HTERT RPE-1 (cell line): ENCODE measurements at regions not wholly inside any gene's neighbourhood (a gene's known extent, or its start where the extent isn't known, plus 50 kb on each side); places are given as distances from the start of the nearest gene placed in this dataset.

Experiments
- in situ Hi-C: fragments of 300-500 bp; cut with MboI; formaldehyde crosslinking; loops from 4 replicates; pipeline ENCODE4 v1.14.3; 2020; ENCODE audit warnings: low sequenced_read_pairs

DNA sequence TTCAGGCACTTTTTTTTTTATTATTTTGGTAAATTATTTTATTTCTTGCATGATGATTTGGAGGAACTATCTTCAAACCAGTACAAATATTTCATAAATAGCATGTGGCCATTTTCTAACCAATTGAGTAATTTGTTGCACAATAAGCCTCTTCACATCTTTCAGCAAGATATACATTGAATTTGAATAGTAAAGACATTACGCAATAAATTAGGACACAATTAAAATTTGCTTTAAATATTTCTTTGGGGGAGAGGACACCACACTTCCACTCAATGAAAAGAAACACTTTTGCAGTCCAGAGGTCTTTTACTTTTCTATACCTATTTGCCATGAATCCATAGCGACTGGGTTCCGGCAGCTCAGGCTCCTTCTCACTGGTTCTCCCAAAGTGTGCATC lies 762.6 kb upstream of the GOLIM4 start:
- in situ Hi-C loops = no loop called here

DNA sequence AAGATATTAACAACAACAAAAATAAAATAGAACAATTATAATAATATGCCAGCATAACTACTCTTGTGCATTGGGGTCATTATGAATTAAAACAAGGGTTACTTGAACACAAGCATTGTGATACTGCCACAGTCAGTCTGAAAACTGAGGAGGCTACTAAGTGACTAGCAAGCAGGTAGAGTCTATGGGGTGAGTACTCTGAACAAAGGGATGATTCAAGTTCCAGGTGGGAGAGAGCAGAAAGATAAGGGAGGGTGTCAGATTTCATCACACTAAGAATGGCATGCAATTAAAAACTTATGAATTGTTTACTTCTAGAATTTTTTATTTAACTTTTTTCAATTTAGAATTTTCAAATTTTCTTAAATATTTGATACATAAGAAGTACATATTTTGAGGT lies 754.4 kb upstream of the GOLIM4 start:
- in situ Hi-C loops = no loop called here

DNA sequence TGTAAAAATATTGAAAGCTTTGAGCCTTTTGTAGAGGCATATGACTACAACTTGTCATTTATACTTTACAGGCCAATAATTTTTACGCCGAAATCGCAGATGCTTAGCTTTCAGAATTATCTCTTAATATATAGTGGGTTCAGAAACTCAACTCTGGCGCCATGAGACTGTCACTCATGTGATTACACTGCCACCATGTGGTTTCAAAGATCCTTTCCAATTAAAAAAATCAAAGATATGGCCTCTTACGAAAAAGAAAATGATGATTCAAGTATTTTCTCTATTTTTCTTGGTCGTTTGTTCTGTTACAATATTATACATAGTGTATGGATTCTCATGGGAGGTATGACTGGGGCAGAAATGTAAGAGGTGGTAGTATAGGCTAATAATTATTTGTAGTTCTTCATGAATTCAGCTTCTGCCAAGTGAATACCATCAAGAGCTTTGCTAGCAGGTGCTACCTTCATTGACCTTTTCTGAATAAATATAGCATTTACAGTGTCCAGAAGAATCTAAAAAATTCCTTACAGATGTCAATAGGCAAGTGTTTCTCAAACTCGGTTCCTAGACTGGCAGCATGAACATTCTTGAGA lies 751.7 kb upstream of the GOLIM4 start:
- in situ Hi-C loops = loop anchor here (25.0 kb wide), 1 partner anchor 335 kb away; no protein-coding TSS in a partner anchor

DNA sequence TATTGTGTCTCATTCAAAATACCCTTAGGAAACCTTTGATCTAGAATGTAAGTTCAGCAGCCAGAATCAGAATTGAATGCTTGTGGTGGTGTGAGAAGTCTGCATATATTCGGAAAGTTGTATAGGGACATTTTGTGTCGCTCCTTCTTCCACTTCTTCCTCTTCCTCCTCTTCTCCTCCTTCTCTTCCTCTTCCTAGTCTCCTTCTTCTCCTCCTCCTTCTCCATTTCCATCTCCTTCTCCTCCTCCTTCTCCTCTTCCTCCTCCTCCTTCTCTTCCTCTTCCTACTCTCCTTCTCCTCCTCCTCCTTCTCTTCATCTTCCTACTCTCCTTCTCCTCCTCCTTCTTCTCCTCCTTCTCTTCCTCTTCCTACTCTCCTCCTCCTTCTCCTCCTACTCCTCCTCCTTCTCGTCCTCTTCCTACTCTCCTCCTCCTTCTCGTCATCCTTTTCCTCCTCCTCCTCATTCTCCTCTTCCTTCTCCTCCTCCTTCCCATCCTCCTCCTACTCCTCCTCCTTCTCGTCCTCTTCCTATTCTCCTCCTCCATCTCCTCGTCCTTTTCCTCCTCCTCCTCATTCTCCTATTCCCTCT lies 749.3 kb upstream of the GOLIM4 start:
- in situ Hi-C loops = loop anchor here (25.0 kb wide), 1 partner anchor 333 kb away; no protein-coding TSS in a partner anchor

DNA sequence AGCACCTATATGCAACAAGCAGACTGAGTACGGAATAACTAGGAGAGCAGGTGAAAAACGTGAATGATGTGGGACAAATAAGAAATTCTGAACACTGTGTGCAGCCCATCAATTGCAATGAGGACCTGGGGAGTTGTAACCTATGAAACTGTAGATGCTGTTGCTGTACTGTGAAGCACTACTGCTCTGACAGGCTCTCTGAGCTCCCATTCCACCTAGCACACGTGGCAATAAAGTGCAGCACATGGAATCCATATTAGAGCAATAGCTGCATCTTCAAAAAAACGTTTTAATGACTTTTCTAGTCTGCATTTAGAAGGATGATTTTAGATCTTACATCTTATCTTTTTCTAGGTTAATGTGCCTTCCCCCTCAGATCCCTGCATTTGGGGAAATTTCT lies 748.7 kb upstream of the GOLIM4 start:
- in situ Hi-C loops = loop anchor here (25.0 kb wide), 1 partner anchor 332 kb away; no protein-coding TSS in a partner anchor

DNA sequence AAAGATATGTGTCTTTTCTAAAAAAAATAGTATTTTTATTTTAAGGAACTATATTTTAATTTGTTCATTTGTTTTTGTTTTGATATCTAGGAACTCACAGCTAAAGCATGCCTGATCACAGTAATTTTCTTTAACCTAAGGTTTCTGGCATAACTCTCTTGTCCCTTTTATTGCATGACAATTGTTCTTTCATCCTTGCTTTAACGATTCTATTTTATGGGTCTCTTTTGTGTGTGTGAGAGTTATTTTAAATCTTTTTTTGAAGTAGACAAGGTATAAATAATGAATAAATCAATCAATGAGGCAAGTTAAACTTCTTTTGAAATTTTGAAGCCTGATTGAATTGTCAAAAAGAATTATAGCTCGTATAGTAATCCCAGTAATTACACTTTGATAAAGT lies 747.8 kb upstream of the GOLIM4 start:
- in situ Hi-C loops = loop anchor here (25.0 kb wide), 1 partner anchor 331 kb away; no protein-coding TSS in a partner anchor

DNA sequence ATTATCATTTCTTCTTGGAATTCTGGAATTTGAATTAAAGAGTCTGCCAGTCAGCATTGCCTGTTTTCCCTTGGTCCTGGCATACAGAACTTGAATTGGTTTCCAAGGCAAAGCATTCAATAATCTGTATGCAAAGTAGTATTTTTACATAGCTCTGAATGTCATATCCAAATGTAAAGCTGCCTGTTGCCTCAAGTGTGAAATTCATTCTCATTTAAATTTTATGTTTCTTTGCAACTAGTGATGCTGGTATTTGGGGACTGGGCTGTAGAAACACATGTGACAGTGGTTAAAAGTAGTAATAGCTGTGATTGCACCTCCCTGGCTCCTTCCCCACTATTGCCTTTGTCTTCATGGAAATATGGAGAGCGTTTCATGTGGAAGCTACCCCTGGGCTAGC lies 743.9 kb upstream of the GOLIM4 start:
- in situ Hi-C loops = loop anchor here (25.0 kb wide), 1 partner anchor 327 kb away; no protein-coding TSS in a partner anchor

DNA sequence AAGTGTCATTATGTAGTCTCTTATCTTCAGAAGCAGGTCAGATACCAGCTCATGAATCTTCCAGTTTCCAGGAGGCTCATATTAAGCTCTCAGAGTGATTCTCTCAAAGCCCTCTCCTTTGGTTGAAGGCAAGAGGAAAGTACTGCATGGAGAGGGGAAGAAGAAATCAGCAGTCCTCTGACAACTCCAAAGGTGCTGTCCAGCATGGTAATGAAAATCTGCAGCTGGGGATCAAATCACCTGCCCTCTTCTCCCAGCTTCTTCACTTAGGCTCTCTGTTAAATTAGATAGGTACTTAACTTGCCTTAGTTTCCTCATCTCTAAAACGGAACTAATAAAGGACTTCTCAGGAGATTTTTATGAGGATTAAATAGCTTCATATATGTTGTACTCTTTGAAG lies 738.8 kb upstream of the GOLIM4 start:
- in situ Hi-C loops = loop anchor here (25.0 kb wide), 1 partner anchor 322 kb away; no protein-coding TSS in a partner anchor

DNA sequence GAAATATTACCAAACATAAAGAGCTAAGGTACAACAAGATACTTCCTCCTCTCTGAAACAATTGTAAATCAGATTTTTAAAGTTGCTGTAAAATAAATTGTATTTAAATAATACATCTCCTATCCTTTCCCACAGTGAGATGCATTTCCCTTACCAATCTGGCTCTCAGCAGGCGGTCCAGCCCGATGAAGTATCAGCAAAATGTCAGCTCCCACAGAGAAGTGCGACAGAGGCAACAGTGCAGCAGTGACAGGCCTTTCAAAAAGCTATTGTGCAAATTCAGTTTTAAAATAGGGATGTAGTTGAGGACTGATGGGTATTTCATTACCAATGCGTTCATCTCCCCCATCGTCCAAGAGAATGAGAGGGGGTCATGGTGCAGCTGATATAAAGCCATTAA lies 733.2 kb upstream of the GOLIM4 start:
- in situ Hi-C loops = loop anchor here (25.0 kb wide), 1 partner anchor 317 kb away; no protein-coding TSS in a partner anchor

DNA sequence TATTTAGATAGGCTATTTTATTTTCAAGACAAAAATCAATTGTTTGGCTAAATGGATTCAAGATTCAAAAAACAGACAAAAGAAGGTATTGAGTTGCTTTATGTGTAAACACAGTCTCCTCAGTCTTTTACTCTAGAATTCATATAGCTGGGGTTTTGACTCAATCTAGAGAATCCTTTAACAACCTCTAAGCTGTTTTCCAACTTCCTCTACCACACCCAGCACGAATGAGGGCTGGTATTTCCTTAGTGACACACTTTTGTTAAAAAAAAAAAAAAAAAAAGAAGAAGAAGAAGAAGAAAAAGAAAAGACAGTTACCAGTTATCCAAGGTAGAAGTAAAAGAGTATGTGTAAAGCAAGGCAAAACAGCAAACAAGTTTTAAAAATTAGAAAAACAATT lies 732.8 kb upstream of the GOLIM4 start:
- in situ Hi-C loops = loop anchor here (25.0 kb wide), 1 partner anchor 316 kb away; no protein-coding TSS in a partner anchor

DNA sequence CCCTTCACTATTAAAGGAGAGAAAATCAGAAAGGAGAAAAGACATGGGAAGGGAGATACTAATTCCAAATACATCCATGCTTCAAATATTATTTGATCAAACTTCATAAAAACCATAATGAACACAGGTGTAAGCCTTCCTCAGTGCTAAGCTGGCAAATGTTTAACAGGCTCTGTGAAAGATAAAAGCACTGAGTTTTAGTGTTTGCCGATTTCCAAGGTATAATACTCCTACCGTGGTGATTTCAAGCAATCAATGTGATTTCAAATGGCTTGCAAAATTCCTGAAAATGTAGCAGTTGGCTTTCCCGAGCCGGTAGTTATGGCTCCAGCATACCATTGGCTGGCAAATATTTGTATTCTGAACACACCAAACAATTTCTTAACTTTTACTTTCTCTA lies 732.3 kb upstream of the GOLIM4 start:
- in situ Hi-C loops = loop anchor here (25.0 kb wide), 1 partner anchor 316 kb away; no protein-coding TSS in a partner anchor

DNA sequence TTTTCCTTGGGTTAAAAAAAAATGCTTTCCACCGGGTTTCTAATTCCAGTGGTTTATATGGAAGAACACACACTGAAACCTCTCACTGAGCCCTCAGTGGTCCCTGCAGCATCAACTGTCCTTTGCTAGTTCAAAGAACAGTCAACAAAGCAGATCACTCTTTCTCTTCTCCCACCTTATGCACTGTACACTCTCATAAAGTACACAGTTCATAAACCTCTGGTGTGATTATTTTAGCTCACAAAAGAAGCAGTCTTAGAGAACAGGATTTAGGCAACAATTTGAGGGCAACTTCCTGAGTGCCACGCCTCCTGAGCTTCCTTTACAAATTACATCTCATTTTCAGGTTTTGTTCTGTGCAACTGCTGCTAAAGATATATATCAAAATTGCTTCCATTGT lies 728.4 kb upstream of the GOLIM4 start:
- in situ Hi-C loops = no loop called here

DNA sequence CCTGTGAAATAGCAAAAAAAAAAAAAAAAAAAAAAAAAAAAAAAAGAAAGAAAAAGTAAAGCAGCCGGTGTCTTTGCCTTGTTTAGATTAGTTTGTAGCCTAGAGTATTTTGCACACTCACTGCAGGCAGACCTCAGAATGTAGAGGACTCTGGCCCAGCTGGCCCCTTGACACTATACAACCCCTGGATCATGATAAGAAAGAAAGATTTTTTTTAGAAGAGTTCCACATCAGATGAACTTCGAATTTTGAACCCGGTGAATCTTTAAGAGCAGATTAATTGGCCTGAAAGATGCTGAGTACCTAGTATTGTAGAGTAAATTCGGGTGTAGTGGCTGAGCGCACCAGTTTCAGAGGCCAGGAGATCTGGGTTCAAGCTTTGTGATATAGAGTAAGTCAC lies 727.7 kb upstream of the GOLIM4 start:
- in situ Hi-C loops = no loop called here

DNA sequence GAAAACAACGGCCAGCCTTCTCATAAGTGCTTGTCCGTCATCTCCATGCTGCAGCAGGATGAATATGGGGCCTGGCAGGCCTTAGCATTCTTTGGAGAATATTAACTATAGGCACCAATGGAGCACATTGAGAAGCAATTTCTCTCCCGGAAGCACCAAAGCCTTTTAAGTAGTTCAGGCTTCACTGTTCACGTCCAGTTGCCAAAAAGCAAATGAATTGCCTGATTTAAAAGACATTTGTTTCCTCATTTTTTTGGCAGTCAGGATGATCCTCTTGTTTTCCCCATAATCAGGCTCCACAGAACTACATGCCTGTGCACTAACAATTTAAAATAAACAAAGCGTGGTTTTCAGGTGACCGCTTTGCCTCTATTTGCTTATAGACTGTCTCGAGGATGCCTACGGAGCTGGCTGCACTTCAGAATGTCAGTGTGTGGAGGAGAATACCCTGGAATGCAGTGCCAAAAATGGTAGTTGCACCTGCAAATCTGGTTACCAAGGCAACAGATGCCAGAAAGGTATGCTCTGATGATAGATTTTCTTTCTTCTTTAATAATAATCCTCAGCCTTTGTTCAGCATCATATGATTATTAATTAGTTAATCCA lies 725.2 kb upstream of the GOLIM4 start:
- in situ Hi-C loops = no loop called here

DNA sequence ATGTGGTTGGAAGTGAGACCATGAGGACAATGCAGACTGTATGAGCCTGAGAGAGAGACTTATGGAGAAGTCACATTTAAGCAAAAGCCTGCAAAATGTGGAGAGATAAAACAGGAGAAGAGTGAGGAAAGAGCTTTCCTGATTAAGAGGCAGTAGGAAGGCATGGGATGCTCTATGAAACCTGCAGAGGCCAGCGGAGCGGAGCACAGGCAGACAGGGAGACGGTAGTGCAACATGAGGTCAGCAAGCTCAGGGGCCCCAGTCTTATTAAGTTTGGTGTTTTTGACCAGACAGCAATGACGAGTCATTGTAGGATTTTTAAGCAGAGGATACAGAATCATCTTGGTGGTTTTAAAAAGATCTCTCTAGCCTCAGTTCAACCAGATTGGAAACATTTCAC lies 721.5 kb upstream of the GOLIM4 start:
- in situ Hi-C loops = no loop called here

DNA sequence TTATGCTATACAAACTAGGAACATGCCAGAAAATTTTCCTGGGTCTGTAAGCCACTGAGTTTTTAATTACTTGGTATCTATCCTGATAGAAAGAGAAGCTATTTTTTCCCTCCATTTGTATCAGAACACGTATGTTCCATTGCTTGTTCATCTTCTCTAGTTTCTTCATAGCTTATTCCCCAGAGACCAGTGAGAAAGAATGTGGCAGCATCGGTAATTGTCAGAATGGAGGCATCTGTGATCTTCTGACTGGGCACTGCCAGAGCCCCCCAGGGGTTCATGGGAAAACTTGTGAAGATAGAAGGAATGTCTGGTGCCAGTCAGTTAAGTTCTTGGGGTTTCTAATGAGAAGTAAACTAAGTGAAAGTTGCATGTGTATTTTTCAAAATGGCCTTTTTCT lies 720.2 kb upstream of the GOLIM4 start:
- in situ Hi-C loops = no loop called here

DNA sequence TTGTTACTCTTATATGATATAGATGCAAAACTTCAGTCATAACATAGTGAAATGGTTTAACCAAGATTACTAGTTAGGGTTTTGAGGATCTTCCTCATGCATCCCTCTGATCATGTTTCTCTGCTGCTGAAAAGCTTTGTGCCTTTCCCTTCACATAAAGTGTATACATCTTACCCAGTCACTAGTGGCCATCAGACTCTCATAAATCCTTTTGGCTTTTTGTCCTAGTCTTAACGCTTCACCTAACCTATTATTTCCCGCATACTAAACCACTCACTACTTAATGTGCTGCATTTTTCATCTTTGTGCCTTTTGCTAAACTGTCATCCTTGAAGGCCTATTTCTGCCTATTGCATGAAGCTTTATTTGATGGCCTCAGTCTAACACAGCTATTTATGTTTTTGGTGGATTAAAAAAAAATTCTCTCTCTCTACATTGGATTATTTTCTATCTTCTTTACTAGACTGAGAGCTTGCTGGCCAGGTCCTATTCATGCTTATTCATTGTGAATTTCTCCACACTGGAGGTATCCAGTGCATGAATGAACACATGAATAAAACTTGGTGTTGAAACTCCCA lies 717.6 kb upstream of the GOLIM4 start:
- in situ Hi-C loops = no loop called here

DNA sequence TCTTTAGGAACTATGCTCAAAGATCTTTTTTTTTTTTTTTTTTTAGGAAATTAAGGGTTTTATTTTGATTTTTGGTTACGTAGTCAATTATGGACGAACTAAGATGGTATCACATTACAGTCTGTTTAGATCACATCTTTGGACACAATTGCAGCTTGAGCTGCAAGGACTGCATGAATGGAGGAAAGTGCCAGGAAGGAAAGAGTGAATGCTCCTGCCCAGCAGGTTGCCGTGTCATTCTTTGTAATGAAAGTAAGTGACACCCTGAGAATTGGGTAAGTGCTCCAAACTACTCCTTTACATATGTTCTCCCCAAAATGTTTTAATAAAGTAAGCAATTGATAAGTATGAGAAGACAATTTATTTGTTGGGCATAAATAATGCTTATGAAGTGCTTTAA lies 716.5 kb upstream of the GOLIM4 start:
- in situ Hi-C loops = no loop called here

DNA sequence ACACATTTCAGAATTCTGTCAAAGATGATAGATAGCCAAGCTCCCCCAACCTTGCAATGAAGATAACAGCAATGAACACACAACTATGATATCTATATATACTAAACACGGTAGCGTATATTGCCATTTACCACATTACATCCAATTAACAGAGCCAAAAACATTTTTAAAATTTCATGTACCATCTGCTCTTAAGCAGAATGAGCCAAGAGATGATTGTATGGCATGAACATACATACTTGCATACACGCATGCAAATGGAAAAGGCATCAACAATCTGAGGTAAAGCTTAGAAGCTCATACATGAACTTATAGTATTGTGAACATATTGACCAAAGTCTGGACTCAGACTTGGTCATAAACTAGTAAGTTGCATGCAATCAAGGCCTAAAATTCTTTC lies 712.9 kb upstream of the GOLIM4 start:
- in situ Hi-C loops = no loop called here

DNA sequence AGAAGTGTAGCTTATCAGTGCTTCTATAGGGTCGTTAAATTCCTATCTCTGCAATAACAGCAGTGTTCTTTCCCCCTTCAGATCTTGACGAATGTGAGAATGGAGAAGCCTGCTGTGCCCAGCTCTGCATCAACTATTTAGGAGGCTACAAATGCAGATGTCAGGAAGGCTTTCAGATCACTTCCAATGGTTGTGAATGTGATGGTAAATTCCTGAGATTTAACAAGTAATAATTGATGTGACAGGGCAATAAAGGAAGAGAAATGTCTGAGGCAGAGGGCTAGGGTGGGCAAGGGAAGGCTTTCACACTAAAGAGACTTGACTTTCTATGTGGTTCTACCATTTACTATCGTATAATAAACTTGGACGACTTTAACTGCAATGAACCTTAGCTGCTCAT lies 711.7 kb upstream of the GOLIM4 start:
- in situ Hi-C loops = no loop called here

DNA sequence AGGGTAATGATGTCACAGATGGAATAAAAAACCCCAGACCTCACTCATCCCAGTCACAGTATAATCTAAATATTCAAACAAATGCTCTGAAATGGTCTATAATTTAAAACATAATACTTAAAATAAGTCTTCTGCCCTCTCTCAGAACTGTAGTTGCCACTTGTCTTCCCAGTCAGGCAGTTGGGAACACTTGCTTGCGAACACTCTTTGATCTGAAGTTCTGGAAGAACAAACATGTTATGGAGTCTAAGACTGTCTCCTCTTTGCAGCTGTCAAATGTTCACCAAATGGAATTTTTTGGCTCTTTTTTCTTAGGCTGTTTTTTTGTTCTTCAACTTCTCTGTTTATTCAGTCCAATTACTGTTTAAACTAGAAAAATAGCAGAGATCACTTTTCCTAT lies 711.1 kb upstream of the GOLIM4 start:
- in situ Hi-C loops = no loop called here

DNA sequence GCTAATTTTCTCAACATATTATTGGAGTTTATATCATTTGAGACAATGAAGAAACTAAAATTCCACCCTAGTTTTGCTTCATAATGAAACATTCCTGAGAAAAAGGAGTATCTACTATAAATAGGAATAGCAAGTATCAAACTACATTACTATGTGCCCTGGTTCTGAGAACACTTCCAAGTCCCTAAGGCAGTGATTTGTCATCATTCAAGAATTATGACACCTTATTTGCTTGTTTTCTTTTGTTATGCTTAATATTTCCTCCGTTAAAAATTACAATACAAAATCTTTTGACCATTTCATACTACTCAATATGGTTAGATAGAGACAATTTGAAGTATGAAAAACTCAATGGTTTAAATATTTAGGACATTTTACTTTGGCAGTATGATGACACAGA lies 707.8 kb upstream of the GOLIM4 start:
- in situ Hi-C loops = no loop called here
